T-helper 1 cell treated with Interleukin-12 subunit alpha and Interleukin-12 subunit beta and Interleukin-4 antibody, amounts not matched to agents 30 μg/mL and 1 μg/mL, for 36 hours (primary cell): ENCODE measurements at regions not wholly inside any gene's neighbourhood (a gene's known extent, or its start where the extent isn't known, plus 50 kb on each side); places are given as distances from the start of the nearest gene placed in this dataset.
"Not testable (repeated sequence)": the region's sequence is repeated elsewhere in the genome, so short reads cannot be mapped to it uniquely, and the experiment has no call there.

ENCODE experiments used
- H3K27ac Mint-ChIP-seq: one replicate; pipeline ENCODE4 v1.8.0; 2021; ENCODE audit warnings: mild to moderate bottlenecking, mixed read lengths
- H3K27me3 Mint-ChIP-seq: one replicate; pipeline ENCODE4 v1.8.0; 2021; ENCODE audit warnings: low read depth, mixed read lengths
- H3K36me3 Mint-ChIP-seq: one replicate; pipeline ENCODE4 v1.8.0; 2021; ENCODE audit warnings: low read depth, mixed read lengths
- H3K4me1 Mint-ChIP-seq: one replicate; pipeline ENCODE4 v1.8.0; 2021; ENCODE audit warnings: low read depth, mixed read lengths
- H3K4me3 Mint-ChIP-seq: one replicate; pipeline ENCODE4 v1.8.0; 2021; ENCODE audit warnings: mild to moderate bottlenecking, moderate library complexity, mixed read lengths
- H3K9me3 Mint-ChIP-seq: one replicate; pipeline ENCODE4 v1.8.0; 2021; ENCODE audit warnings: mixed read lengths

DNA sequence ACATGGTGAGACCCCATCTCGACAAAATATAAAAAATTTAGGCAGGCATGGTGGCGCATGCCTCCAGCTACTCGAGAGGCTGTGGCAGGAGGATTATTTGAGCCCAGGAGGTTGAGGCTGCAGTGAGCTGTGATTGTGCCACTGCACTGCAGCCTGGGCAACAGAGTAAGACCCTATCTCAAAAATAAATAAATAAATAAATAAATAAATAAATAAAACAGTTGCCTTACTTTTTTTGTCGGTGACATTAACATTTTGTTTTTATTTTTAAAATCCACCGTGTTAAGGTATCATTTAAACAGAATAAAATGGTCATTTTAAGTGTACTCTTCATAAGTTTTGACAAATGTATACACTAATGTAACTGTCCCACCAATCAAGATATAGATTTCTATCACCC is 57.0 kb downstream of the RASL11A start:
- Mint-ChIP-seq H3K9me3 (no peaks in the 10 kb centered on the region), H3K4me3 (no peak overlapping the region), H3K4me1 (no peaks in the 10 kb centered on the region), H3K27ac (no peak overlapping the region), H3K36me3 (no peaks in the 10 kb centered on the region), H3K27me3 (peaks cover 19% of the 10 kb centered on the region)

- no peaks in the 10 kb centered on the region for H3K4me1 Mint-ChIP-seq
- no peak overlapping the region for H3K27ac Mint-ChIP-seq
- no peaks in the 10 kb centered on the region for H3K9me3 Mint-ChIP-seq
These were observed 58.6 kb downstream of the RASL11A start for GRCh38 chr13:27329210-27329609.

DNA sequence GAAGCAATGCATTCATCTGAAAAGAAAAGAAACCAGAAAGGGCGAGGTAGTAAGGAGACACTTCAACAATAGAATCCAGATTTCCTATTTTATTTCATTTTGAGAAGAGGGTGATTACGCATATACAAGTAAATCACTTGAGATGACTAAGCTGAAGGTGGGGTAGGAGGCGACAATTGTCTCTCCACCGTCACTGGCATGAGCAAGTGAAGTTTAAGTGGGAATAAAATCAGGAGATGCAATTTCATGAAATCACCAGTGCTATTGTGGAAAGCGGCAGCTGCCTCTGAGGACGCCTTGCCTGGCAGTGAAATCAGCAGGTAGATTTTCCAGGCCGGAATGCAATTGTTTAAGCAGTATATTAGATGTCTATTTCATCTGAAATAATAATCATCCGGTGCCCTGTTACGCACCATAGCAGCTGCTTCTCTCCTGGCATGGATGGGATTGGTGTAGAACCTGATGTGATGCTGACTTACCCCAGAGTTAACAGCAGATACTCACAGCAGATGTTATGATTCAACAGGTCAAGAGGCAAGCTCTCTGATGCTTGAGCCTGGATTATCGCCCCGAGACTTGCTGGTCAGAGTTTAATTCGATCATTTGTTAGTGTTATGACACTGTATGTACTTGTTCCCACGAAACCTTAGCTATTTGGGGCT is 64.3 kb downstream of the RASL11A start:
- no peaks in the 10 kb centered on the region for H3K9me3 Mint-ChIP-seq
- no peaks in the 10 kb centered on the region for H3K36me3 Mint-ChIP-seq
- no peak overlapping the region for H3K4me3 Mint-ChIP-seq
- no peaks in the 10 kb centered on the region for H3K4me1 Mint-ChIP-seq
- H3K27me3 Mint-ChIP-seq, result peaks cover 12% of the 10 kb centered on the region
- no peak overlapping the region for H3K27ac Mint-ChIP-seq

More at GRCh38 chr13:27329210-27329609, 58.6 kb downstream of the RASL11A start:
- Mint-ChIP-seq H3K4me3 (no peak overlapping the region), H3K27me3 (peaks cover 22% of the 10 kb centered on the region), H3K36me3 (no peaks in the 10 kb centered on the region)

GRCh38 chr13:27336014-27336673 is 65.5 kb downstream of the RASL11A start:
- no peaks in the 10 kb centered on the region for H3K9me3 Mint-ChIP-seq
- no peaks in the 10 kb centered on the region for H3K36me3 Mint-ChIP-seq
- H3K4me3 Mint-ChIP-seq, result no peak overlapping the region
- no peaks in the 10 kb centered on the region for H3K4me1 Mint-ChIP-seq
- H3K27me3 Mint-ChIP-seq, result peaks cover 14% of the 10 kb centered on the region
- no peak overlapping the region for H3K27ac Mint-ChIP-seq

DNA sequence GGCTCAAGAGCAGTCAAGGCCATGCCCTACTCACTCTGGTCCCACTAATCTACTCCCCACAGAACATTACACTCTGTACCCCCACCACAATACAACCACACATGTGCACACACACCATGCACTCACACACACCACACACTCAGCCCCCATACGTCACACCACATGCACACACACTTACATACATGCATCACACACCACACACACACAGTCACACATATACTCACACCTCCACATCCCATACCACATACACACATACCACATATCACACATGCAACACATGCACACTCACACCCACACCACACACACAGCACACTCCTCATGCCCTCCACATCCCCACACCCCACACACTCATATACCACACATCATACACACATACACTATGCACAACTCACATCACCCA is 67.6 kb downstream of the RASL11A start:
- Mint-ChIP-seq H3K9me3 (no peaks in the 10 kb centered on the region), H3K4me3 (no peak overlapping the region), H3K4me1 (no peaks in the 10 kb centered on the region)

GRCh38 chr13:27338816-27339215 is 68.2 kb downstream of the RASL11A start:
- Mint-ChIP-seq H3K4me1 (no peaks in the 10 kb centered on the region), H3K9me3 (no peaks in the 10 kb centered on the region), H3K27me3 (peaks cover 3% of the 10 kb centered on the region), H3K36me3 (no peaks in the 10 kb centered on the region), H3K27ac (no peak overlapping the region), H3K4me3 (no peak overlapping the region)

More for the DNA sequence above, 67.6 kb downstream of the RASL11A start:
- Mint-ChIP-seq H3K27me3 (peaks cover 3% of the 10 kb centered on the region), H3K36me3 (no peaks in the 10 kb centered on the region), H3K27ac (no peak overlapping the region)

GRCh38 chr13:27339299-27339698 is 68.7 kb downstream of the RASL11A start:
- Mint-ChIP-seq H3K27me3 (peaks cover 3% of the 10 kb centered on the region), H3K36me3 (no peaks in the 10 kb centered on the region), H3K27ac (no peak overlapping the region), H3K9me3 (no peaks in the 10 kb centered on the region), H3K4me3 (no peak overlapping the region), H3K4me1 (no peaks in the 10 kb centered on the region)

GRCh38 chr13:27341616-27342015 is 71.0 kb downstream of the RASL11A start:
- Mint-ChIP-seq H3K36me3 (no peaks in the 10 kb centered on the region), H3K4me3 (no peak overlapping the region), H3K9me3 (no peaks in the 10 kb centered on the region), H3K4me1 (no peaks in the 10 kb centered on the region), H3K27ac (no peak overlapping the region), H3K27me3 (peaks cover 13% of the 10 kb centered on the region)

- Mint-ChIP-seq H3K4me1 (no peaks in the 10 kb centered on the region), H3K27ac (no peak overlapping the region), H3K9me3 (no peaks in the 10 kb centered on the region), H3K27me3 (peaks cover 25% of the 10 kb centered on the region), H3K36me3 (no peaks in the 10 kb centered on the region), H3K4me3 (no peak overlapping the region)
These were observed 76.7 kb downstream of the RASL11A start for GRCh38 chr13:27347211-27347772.

- Mint-ChIP-seq H3K27ac (no peak overlapping the region), H3K9me3 (no peaks in the 10 kb centered on the region), H3K4me3 (no peak overlapping the region), H3K4me1 (peaks cover 6% of the 10 kb centered on the region), H3K27me3 (peaks cover 25% of the 10 kb centered on the region), H3K36me3 (no peaks in the 10 kb centered on the region)
These were observed 76.0 kb upstream of the GTF3A start for GRCh38 chr13:27348461-27348860.

- Mint-ChIP-seq H3K4me3 (no peak overlapping the region), H3K27ac (no peak overlapping the region), H3K27me3 (peaks cover 23% of the 10 kb centered on the region), H3K4me1 (peaks cover 8% of the 10 kb centered on the region), H3K9me3 (no peaks in the 10 kb centered on the region), H3K36me3 (no peaks in the 10 kb centered on the region)
These were observed 75.0 kb upstream of the GTF3A start for GRCh38 chr13:27349458-27349857.

GRCh38 chr13:27350825-27351224 is 73.6 kb upstream of the GTF3A start:
- not testable (repeated sequence) for H3K4me3 Mint-ChIP-seq, H3K4me1 Mint-ChIP-seq, H3K36me3 Mint-ChIP-seq, H3K9me3 Mint-ChIP-seq, H3K27ac Mint-ChIP-seq
- peaks cover 15% of the 10 kb centered on the region for H3K27me3 Mint-ChIP-seq

GRCh38 chr13:27352698-27353097 is 71.7 kb upstream of the GTF3A start:
- no peak overlapping the region for H3K4me3 Mint-ChIP-seq
- no peaks in the 10 kb centered on the region for H3K9me3 Mint-ChIP-seq
- peaks cover 8% of the 10 kb centered on the region for H3K4me1 Mint-ChIP-seq
- peaks cover 9% of the 10 kb centered on the region for H3K27me3 Mint-ChIP-seq
- no peaks in the 10 kb centered on the region for H3K36me3 Mint-ChIP-seq
- no peak overlapping the region for H3K27ac Mint-ChIP-seq

DNA sequence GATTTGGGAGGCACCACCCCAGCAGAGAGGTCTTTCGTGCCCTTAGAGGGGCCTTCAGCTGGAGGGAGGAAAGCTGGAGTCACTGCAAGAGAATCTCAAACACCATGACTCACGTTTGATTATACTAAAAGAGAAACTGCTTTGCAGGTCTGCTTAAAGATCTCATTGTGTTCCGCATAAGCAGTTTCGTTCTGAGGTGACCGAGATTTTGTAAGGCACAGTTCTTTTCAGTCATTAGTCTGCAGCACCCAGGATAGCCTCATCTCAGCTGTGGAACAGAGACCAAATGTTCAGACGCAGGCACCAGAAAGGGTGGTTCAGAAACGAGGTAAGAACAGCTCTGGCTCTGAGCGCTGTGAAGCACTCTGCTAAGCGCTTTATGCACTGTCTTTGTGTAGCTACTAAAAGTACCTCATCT is 71.2 kb upstream of the GTF3A start:
- Mint-ChIP-seq H3K36me3 (no peaks in the 10 kb centered on the region), H3K27ac (peak overlapping the region; percentile 26), H3K4me3 (no peak overlapping the region)

DNA sequence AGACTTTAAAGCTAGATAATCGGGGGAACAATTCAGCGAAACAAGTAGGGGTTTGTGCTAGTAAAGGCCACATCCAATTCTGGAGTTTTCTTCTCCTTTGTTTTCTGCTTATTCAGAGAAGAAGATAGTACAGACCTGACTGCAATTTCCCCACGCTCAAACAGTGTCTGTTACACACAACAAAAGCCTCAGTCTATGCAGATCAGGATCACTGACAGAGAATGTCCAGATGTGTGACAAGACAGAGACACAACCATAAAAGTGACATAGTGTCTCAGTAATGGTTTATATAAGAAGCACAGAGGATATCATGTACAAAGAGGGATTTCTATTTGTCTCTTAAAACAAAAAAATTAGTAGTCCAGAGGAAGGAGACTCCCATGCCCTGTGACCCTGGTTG is 70.7 kb upstream of the GTF3A start:
- Mint-ChIP-seq H3K27ac (peak overlapping the region; percentile 26), H3K4me1 (peaks cover 8% of the 10 kb centered on the region)

More for the DNA sequence above, 71.2 kb upstream of the GTF3A start:
- Mint-ChIP-seq H3K9me3 (no peaks in the 10 kb centered on the region), H3K4me1 (peaks cover 8% of the 10 kb centered on the region), H3K27me3 (peaks cover 8% of the 10 kb centered on the region)

More for the DNA sequence above, 70.7 kb upstream of the GTF3A start:
- Mint-ChIP-seq H3K36me3 (no peaks in the 10 kb centered on the region), H3K9me3 (no peaks in the 10 kb centered on the region), H3K4me3 (no peak overlapping the region), H3K27me3 (peaks cover 4% of the 10 kb centered on the region)
